HL-60 (cell line): ENCODE measurements at regions not wholly inside any gene's neighbourhood (a gene's known extent, or its start where the extent isn't known, plus 50 kb on each side); places are given as distances from the start of the nearest gene placed in this dataset.

Source experiments
- DNase-seq, 2 experiments: peaks; one replicate each; pipeline ENCODE4 v3.0.0-alpha.2; 2010 to 2020; ENCODE audit warnings: low read depth in 1 of 2, low spot score in 1 of 2
- H3K27ac ChIP-seq: fragments of 250-450 bp; sonication (Bioruptor Pico); replicated peaks from 2 replicates; pipeline ENCODE4 v1.5.1; 2020; ENCODE audit warnings: mild to moderate bottlenecking, moderate library complexity
- H3K27me3 ChIP-seq: fragments of 250-450 bp; sonication (Bioruptor Pico); 2 replicates; pipeline ENCODE4 v1.5.1; 2021; ENCODE audit warnings: mild to moderate bottlenecking, moderate library complexity; ENCODE audit not compliant: insufficient read depth, poor library complexity, severe bottlenecking
- H3K4me3 ChIP-seq: replicated peaks from 2 replicates; pipeline ENCODE4 v1.5.1; 2011; ENCODE audit warnings: mild to moderate bottlenecking, control low read depth, low read length; ENCODE audit not compliant: insufficient read depth
- GABPA ChIP-seq: IDR thresholded peaks from 2 replicates; pipeline ENCODE4 v1.6.1; 2012; ENCODE audit warnings: low read depth
- POLR2AphosphoS5 ChIP-seq: IDR thresholded peaks from 2 replicates; pipeline ENCODE4 v1.6.1; 2012; ENCODE audit warnings: low read depth
- SPI1 ChIP-seq: IDR thresholded peaks from 2 replicates; pipeline ENCODE4 v1.6.1; 2012; ENCODE audit warnings: low read depth, mild to moderate bottlenecking, borderline replicate concordance
- TF ChIP-seq, protein P1 (sequence below): IDR thresholded peaks from one replicate; pipeline ENCODE4 v1.5.1; 2011; ENCODE audit warnings: low read length, control low read depth, inconsistent platforms; ENCODE audit not compliant: insufficient read depth
- TF ChIP-seq, protein P2 (sequence below): IDR thresholded peaks from 2 replicates; pipeline ENCODE4 v1.6.1; 2012; ENCODE audit warnings: low read depth; ENCODE audit not compliant: insufficient replicate concordance

- H3K27me3 ChIP-seq, result peaks cover 14% of the 10 kb centered on the region
- no peak overlapping the region for H3K27ac ChIP-seq
- H3K4me3 ChIP-seq, result no peak overlapping the region
- DNase-seq, result no peak
- TF ChIP-seq GABPA (no peak), SPI1 (no peak), POLR2AphosphoS5 (no peak)
- TF ChIP-seq, protein P1, sequence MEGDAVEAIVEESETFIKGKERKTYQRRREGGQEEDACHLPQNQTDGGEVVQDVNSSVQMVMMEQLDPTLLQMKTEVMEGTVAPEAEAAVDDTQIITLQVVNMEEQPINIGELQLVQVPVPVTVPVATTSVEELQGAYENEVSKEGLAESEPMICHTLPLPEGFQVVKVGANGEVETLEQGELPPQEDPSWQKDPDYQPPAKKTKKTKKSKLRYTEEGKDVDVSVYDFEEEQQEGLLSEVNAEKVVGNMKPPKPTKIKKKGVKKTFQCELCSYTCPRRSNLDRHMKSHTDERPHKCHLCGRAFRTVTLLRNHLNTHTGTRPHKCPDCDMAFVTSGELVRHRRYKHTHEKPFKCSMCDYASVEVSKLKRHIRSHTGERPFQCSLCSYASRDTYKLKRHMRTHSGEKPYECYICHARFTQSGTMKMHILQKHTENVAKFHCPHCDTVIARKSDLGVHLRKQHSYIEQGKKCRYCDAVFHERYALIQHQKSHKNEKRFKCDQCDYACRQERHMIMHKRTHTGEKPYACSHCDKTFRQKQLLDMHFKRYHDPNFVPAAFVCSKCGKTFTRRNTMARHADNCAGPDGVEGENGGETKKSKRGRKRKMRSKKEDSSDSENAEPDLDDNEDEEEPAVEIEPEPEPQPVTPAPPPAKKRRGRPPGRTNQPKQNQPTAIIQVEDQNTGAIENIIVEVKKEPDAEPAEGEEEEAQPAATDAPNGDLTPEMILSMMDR, result no peak
- TF ChIP-seq, protein P2, sequence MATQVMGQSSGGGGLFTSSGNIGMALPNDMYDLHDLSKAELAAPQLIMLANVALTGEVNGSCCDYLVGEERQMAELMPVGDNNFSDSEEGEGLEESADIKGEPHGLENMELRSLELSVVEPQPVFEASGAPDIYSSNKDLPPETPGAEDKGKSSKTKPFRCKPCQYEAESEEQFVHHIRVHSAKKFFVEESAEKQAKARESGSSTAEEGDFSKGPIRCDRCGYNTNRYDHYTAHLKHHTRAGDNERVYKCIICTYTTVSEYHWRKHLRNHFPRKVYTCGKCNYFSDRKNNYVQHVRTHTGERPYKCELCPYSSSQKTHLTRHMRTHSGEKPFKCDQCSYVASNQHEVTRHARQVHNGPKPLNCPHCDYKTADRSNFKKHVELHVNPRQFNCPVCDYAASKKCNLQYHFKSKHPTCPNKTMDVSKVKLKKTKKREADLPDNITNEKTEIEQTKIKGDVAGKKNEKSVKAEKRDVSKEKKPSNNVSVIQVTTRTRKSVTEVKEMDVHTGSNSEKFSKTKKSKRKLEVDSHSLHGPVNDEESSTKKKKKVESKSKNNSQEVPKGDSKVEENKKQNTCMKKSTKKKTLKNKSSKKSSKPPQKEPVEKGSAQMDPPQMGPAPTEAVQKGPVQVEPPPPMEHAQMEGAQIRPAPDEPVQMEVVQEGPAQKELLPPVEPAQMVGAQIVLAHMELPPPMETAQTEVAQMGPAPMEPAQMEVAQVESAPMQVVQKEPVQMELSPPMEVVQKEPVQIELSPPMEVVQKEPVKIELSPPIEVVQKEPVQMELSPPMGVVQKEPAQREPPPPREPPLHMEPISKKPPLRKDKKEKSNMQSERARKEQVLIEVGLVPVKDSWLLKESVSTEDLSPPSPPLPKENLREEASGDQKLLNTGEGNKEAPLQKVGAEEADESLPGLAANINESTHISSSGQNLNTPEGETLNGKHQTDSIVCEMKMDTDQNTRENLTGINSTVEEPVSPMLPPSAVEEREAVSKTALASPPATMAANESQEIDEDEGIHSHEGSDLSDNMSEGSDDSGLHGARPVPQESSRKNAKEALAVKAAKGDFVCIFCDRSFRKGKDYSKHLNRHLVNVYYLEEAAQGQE, result no peak
Measured at GRCh38 chr20:62537649-62538292, 62.0 kb upstream of the GATA5 start.

DNA sequence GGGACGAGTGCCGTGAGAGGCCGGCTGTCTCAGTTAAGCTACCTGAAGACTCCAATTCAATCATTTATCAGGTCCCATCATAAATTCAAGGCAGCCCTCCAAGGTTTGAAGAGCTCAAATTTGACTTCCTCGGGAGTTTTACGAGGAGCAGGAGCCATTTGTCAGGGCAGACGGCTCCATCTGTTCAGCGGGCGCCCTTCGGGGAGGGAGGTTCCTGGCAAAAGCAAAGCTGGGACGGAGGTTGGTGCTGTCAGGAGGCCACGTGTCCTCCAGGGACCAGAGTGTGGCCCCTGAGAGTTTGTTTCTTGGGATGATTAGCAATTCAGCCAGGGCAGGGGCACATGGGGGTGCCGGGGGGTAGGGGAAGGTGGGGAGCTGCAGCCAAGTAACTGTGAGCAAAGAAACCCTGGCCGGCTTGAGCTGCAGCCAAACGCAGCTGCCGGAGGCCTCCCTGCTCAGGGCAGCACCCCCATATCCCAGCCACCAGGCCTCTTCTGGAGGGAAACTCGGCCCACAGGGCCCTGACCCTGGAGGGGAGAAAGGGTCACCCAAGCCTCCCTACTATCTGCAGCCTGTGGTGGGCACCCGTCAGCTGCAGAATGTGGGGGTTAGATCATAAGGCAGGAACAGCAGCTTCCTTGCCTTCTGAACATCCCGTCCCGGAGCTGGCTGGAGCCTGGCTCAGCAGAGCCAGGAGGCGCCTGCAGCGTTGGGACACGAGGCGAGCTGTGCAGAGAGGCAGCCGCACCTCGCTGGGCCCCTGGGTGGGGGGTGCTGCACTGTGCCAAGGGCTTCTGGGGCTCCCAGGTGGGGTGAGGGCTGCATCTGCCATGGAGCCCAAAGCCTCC lies 63.6 kb upstream of the GATA5 start:
- Histone ChIP-seq H3K4me3 (no peak overlapping the region), H3K27me3 (peaks cover 10% of the 10 kb centered on the region), H3K27ac (no peak overlapping the region)
- DNase-seq, result no peak
- no peak for TF ChIP-seq SPI1
- TF ChIP-seq, protein P1, result no peak
- TF ChIP-seq, protein P2, result no peak
- no peak for TF ChIP-seq POLR2AphosphoS5
- TF ChIP-seq GABPA, result no peak

GRCh38 chr20:62540504-62540903 lies 64.7 kb upstream of the GATA5 start:
- H3K27me3 ChIP-seq, result peaks cover 3% of the 10 kb centered on the region
- no peak for DNase-seq
- H3K27ac ChIP-seq, result no peak overlapping the region
- H3K4me3 ChIP-seq, result no peak overlapping the region
- no peak for TF ChIP-seq SPI1
- TF ChIP-seq, protein P2, result no peak
- TF ChIP-seq POLR2AphosphoS5, result no peak
- no peak for TF ChIP-seq GABPA
- TF ChIP-seq, protein P1, result no peak
